Activated naive CD8-positive, alpha-beta T cell treated with anti-CD3 and anti-CD28 coated beads, Interleukin-2, amount 50 U/mL, for 24 hours (primary cell): ENCODE measurements at regions not wholly inside any gene's neighbourhood (a gene's known extent, or its start where the extent isn't known, plus 50 kb on each side); places are given as distances from the start of the nearest gene placed in this dataset.

Experiments
- ATAC-seq: fragments of 150-1000 bp; cut with Tn5 transposase; one replicate; pipeline ENCODE4 v1.10.0; 2021
- DNase-seq: peaks from one replicate; pipeline ENCODE4 v3.0.0; 2021
- H3K27ac Mint-ChIP-seq: one replicate; pipeline ENCODE4 v1.8.0; 2021; ENCODE audit warnings: mild to moderate bottlenecking, mixed read lengths
- H3K27me3 Mint-ChIP-seq: one replicate; pipeline ENCODE4 v1.8.0; 2021; ENCODE audit warnings: mixed read lengths
- H3K36me3 Mint-ChIP-seq: one replicate; pipeline ENCODE4 v1.8.0; 2021; ENCODE audit warnings: low read depth, mixed read lengths
- H3K4me1 Mint-ChIP-seq: one replicate; pipeline ENCODE4 v1.8.0; 2021; ENCODE audit warnings: mixed read lengths
- H3K4me3 Mint-ChIP-seq: one replicate; pipeline ENCODE4 v1.8.0; 2021; ENCODE audit warnings: mild to moderate bottlenecking, moderate library complexity, mixed read lengths
- H3K9me3 Mint-ChIP-seq: one replicate; pipeline ENCODE4 v1.8.0; 2021; ENCODE audit warnings: mixed read lengths

DNA sequence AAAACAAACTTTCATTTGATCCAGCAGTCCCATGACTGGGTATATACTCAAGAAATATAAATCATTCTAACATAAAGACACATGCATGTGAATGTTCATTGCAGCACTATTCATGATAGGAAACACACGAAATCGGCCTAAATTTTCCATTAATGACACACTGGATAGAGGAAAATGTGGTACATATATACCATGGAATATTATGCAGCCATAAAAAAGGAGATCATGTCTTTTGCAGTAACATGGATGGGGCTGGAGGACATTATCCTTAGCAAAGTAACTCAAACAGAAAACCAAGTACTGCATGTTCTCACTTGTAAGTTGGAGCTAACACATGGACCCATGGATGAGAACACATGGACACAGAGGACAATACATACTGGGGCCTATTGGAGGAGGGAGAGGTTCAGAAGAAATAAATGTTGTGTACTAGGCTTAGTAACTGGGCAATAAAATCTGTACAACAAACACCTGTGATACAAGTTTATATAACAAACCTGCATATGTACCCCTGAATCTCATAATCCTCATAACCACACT, 283.6 kb downstream of the LMO7 start:
- no peaks in the 10 kb centered on the region for H3K36me3 Mint-ChIP-seq
- peaks cover 2% of the 10 kb centered on the region for H3K27me3 Mint-ChIP-seq
- no peak for ATAC-seq

GRCh38 chr13:75915066-75915465, 278.9 kb downstream of the LMO7 start:
- no peaks in the 10 kb centered on the region for H3K27me3 Mint-ChIP-seq
- H3K4me1 Mint-ChIP-seq: no peaks in the 10 kb centered on the region
- no peak for ATAC-seq
- H3K9me3 Mint-ChIP-seq: no peaks in the 10 kb centered on the region
- H3K27ac Mint-ChIP-seq: no peak overlapping the region
- DNase-seq: no peak
- no peaks in the 10 kb centered on the region for H3K36me3 Mint-ChIP-seq
- H3K4me3 Mint-ChIP-seq: no peak overlapping the region

More for the DNA sequence above, 283.6 kb downstream of the LMO7 start:
- Mint-ChIP-seq H3K4me1 (no peaks in the 10 kb centered on the region), H3K9me3 (no peaks in the 10 kb centered on the region), H3K27ac (no peak overlapping the region), H3K4me3 (no peak overlapping the region)
- DNase-seq: no peak

DNA sequence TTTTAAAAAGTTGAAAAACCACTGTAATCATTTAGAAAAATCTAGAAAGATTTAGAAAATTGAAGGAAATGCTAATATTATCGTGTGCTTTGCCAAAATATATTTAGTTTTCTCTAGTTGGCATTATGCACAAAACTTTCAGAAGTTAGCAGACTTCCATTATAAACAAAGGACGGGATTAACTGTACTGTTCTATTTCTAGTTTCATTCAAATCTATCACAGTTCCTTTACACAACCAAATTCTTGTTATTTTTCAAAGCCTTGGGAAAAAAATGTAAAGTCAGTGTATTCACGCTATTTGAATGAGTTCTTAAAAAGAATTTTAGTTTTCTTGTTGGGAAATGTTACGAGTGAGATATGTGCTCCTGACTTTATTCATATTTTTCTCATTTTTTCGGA, 277.8 kb downstream of the LMO7 start:
- Mint-ChIP-seq H3K4me3 (no peak overlapping the region), H3K27ac (no peak overlapping the region), H3K9me3 (no peaks in the 10 kb centered on the region), H3K36me3 (no peaks in the 10 kb centered on the region), H3K4me1 (no peaks in the 10 kb centered on the region), H3K27me3 (no peaks in the 10 kb centered on the region)
- DNase-seq (no peak), ATAC-seq (no peak)

- Mint-ChIP-seq H3K9me3 (no peaks in the 10 kb centered on the region), H3K36me3 (no peaks in the 10 kb centered on the region), H3K27me3 (no peaks in the 10 kb centered on the region), H3K4me1 (no peaks in the 10 kb centered on the region), H3K4me3 (no peak overlapping the region), H3K27ac (no peak overlapping the region)
- ATAC-seq (no peak), DNase-seq (no peak)
Measured at GRCh38 chr13:75910591-75910990, 274.5 kb downstream of the LMO7 start.
